T-helper 2 cell (primary cell): ENCODE measurements at regions not wholly inside any gene's neighbourhood (a gene's known extent, or its start where the extent isn't known, plus 50 kb on each side); places are given as distances from the start of the nearest gene placed in this dataset.
A peak's percentile ranks its signal among the peaks of the same experiment; 100 is the strongest.

Experiments used
- DNase-seq, 5 experiments: peaks; one replicate each; pipeline versions ENCODE4 v3.0.0 to v3.0.0-alpha.2; 2012 to 2022

- no peak for DNase-seq
Observed at GRCh38 chr5:93926831-93927620, 185.6 kb upstream of the POU5F2 start.

GRCh38 chr5:93925321-93925720 is 183.9 kb upstream of the POU5F2 start:
- no peak for DNase-seq

GRCh38 chr5:93924628-93925027 is 183.2 kb upstream of the POU5F2 start:
- no peak for DNase-seq

- no peak for DNase-seq
Observed at GRCh38 chr5:93922551-93922950, 181.2 kb upstream of the POU5F2 start.

GRCh38 chr5:93921001-93921400 is 179.6 kb upstream of the POU5F2 start:
- DNase-seq = no peak

- no peak for DNase-seq
Observed at GRCh38 chr5:93916872-93917271, 175.5 kb upstream of the POU5F2 start.

GRCh38 chr5:93915142-93915553 is 173.7 kb upstream of the POU5F2 start:
- DNase-seq = peak in 2 of 5 experiments; percentile 0 to 52

GRCh38 chr5:93911609-93912008 is 170.2 kb upstream of the POU5F2 start:
- no peak for DNase-seq

- DNase-seq = no peak
Observed at GRCh38 chr5:93909356-93909755, 168.0 kb upstream of the POU5F2 start.

- DNase-seq = no peak
Observed at GRCh38 chr5:93904917-93905316, 163.5 kb upstream of the POU5F2 start.

- no peak for DNase-seq
Observed at GRCh38 chr5:93902288-93902687, 160.9 kb upstream of the POU5F2 start.

- DNase-seq = peak in 1 of 5 experiments; percentile 11
Observed at GRCh38 chr5:93899026-93899600, 157.7 kb upstream of the POU5F2 start.

- peak in 1 of 5 experiments; percentile 70 for DNase-seq
Observed at GRCh38 chr5:93894601-93895354, 153.4 kb upstream of the POU5F2 start.

GRCh38 chr5:93893075-93893474 is 151.7 kb upstream of the POU5F2 start:
- DNase-seq = no peak

- no peak for DNase-seq
Observed at GRCh38 chr5:93892481-93892880, 151.1 kb upstream of the POU5F2 start.

GRCh38 chr5:93891491-93892480 is 150.4 kb upstream of the POU5F2 start:
- DNase-seq = no peak

GRCh38 chr5:93890657-93891056 is 149.3 kb upstream of the POU5F2 start:
- DNase-seq = no peak

GRCh38 chr5:93887678-93888077 is 146.3 kb upstream of the POU5F2 start:
- no peak for DNase-seq

GRCh38 chr5:93886917-93887361 is 145.5 kb upstream of the POU5F2 start:
- DNase-seq = no peak

GRCh38 chr5:93886098-93886806 is 144.9 kb upstream of the POU5F2 start:
- DNase-seq = no peak

- DNase-seq = no peak
Observed at GRCh38 chr5:93884254-93884653, 142.9 kb upstream of the POU5F2 start.

- DNase-seq = no peak
Observed at GRCh38 chr5:93883459-93883858, 142.1 kb upstream of the POU5F2 start.
